Heart left ventricle (tissue), 13 donors: ENCODE measurements at regions not wholly inside any gene's neighbourhood (a gene's known extent, or its start where the extent isn't known, plus 50 kb on each side); places are given as distances from the start of the nearest gene placed in this dataset.

Experiments
- POLR2A ChIP-seq, 2 donors: fragments of 450-650 bp; IDR thresholded peaks; one replicate each; pipeline ENCODE4 v1.6.1; 2017; ENCODE audit warnings: antibody characterized with exemption in 2 of 2, mild to moderate bottlenecking in 2 of 2, moderate library complexity in 2 of 2
- TF ChIP-seq, protein P1 (sequence below), 12 donors: fragments of 200-600 bp; sonication (generic) in 4 of 12; IDR thresholded peaks; one replicate each; pipeline versions ENCODE4 v1.5.0 to v1.8.0; 2018 to 2022; ENCODE audit warnings: antibody characterized with exemption in 12 of 12, mild to moderate bottlenecking in 5 of 12
- donor health status: ischemic (EF 13 %, LVEDD 7.1; RV severe dilation, severe dysfunction).
- donor health status: DM: no; HTN: yes; CAD: no.
- donor health status: DM: no; HTN: no; CAD: no.
- donor health status: ischemic (EF 25% LVEDD 6.9; RV normal size, moderate dysfunction).
- donor health status: ischemic (EF 25% LVEDD 5.7; RV mildly dilated, moderate dysfunction).
- donor health status: ischemic (EF 35%, LVEDD 5.7; RV mildly dilated, moderate dysfunction).
- donor health status: nonischemic (EF 11% LVEDD 7.7; RV severe dilation, severe dysfunction).
- donor health status: DM: yes; HTN: yes; CAD: no.
- donor health status: PGD.
- donor health status: ischemic (EF 29% LVEDD 5.4; RV normal size, mild dysfunction).
- donor health status: nonischemic (EF 23%, LVEDD 6.1; RV moderate dilation, normal function).

DNA sequence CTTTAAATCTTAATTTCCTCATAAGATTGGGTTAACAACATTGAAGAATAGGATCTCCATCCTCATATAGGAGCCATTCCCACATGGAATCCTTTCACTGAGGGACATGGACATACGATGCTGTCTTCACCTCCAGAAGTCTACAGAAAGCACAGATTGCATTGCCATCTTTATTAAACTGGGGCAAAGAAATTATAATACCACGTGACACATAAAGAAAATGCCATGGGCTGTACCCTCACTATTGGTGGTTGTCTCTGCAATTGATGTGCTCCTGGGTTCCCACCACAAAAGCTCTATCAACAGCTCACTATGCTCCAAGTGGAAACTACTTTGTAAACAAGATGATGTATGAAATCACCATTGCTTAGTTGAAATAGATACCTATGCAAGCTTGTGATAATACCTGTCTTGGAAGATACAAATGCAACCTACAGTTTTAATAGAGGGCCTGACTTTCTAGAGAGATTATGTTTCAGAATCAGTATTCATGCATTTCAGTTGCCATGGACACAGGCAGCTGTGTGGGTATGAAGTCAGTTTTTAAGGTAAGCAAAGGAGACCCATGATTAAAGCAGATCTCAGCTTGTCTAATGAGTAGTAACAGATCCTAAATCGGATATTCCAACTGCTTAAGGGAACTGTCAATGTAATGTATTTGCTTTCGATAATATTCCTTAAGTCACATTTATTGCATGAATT lies 337.0 kb downstream of the RAD51AP2 start:
- no peak for TF ChIP-seq POLR2A (IDR thresholded peaks at IDR 0.05)
- TF ChIP-seq, protein P1, sequence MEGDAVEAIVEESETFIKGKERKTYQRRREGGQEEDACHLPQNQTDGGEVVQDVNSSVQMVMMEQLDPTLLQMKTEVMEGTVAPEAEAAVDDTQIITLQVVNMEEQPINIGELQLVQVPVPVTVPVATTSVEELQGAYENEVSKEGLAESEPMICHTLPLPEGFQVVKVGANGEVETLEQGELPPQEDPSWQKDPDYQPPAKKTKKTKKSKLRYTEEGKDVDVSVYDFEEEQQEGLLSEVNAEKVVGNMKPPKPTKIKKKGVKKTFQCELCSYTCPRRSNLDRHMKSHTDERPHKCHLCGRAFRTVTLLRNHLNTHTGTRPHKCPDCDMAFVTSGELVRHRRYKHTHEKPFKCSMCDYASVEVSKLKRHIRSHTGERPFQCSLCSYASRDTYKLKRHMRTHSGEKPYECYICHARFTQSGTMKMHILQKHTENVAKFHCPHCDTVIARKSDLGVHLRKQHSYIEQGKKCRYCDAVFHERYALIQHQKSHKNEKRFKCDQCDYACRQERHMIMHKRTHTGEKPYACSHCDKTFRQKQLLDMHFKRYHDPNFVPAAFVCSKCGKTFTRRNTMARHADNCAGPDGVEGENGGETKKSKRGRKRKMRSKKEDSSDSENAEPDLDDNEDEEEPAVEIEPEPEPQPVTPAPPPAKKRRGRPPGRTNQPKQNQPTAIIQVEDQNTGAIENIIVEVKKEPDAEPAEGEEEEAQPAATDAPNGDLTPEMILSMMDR (IDR thresholded peaks at IDR 0.05): no peak
